GM12878 (cell line): ENCODE measurements at regions not wholly inside any gene's neighbourhood (a gene's known extent, or its start where the extent isn't known, plus 50 kb on each side); places are given as distances from the start of the nearest gene placed in this dataset.

Source experiments
- CHD4 ChIP-seq: fragments of 200-600 bp; sonication (generic); IDR thresholded peaks from 2 replicates; pipeline ENCODE4 v1.6.1; 2016; ENCODE audit warnings: mild to moderate bottlenecking
- SMC3 ChIP-seq: IDR thresholded peaks from 2 replicates; pipeline ENCODE4 v1.6.1; 2011; ENCODE audit warnings: low read length, improper control_type of control experiment, borderline replicate concordance
- ZBTB33 ChIP-seq: fragments of 450-650 bp; IDR thresholded peaks from 2 replicates; pipeline ENCODE4 v1.6.1; 2017; ENCODE audit warnings: mild to moderate bottlenecking
- ZNF687 ChIP-seq: fragments of 450-650 bp; IDR thresholded peaks from 2 replicates; pipeline ENCODE4 v1.6.1; 2017; ENCODE audit warnings: mild to moderate bottlenecking, moderate library complexity
- TF ChIP-seq, protein P1 (sequence below): fragments of 450-650 bp; IDR thresholded peaks from 2 replicates; pipeline ENCODE4 v1.6.1; 2016; ENCODE audit warnings: mild to moderate bottlenecking

DNA sequence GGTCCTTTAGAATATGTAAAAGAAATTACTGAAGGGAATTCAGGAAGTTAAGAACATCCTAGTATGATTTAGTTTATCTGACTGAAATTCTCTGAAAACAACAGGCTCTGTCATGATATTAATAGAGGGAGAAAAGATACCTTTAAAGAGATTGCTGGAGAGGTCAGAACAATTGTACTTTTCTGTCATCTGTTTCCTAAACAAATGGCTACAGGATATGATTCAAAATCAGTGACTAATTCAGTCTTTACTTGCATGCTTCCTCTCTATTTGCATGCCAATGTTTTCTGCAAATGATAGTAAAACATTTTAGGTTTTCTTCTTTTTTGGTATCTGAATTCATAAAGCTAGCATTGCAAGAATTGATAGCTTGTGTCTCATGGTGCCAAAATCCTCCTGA lies 616.7 kb upstream of the PCDH7 start (continued):
- TF ChIP-seq ZBTB33 (no peak), SMC3 (no peak), ZNF687 (no peak), CHD4 (no peak)
- TF ChIP-seq, protein P1, sequence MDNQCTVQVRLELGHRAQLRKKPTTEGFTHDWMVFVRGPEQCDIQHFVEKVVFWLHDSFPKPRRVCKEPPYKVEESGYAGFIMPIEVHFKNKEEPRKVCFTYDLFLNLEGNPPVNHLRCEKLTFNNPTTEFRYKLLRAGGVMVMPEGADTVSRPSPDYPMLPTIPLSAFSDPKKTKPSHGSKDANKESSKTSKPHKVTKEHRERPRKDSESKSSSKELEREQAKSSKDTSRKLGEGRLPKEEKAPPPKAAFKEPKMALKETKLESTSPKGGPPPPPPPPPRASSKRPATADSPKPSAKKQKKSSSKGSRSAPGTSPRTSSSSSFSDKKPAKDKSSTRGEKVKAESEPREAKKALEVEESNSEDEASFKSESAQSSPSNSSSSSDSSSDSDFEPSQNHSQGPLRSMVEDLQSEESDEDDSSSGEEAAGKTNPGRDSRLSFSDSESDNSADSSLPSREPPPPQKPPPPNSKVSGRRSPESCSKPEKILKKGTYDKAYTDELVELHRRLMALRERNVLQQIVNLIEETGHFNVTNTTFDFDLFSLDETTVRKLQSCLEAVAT = no peak
